HepG2 (cell line): ENCODE measurements at regions not wholly inside any gene's neighbourhood (a gene's known extent, or its start where the extent isn't known, plus 50 kb on each side); places are given as distances from the start of the nearest gene placed in this dataset.

Source experiments
- ATF4 ChIP-seq, 2 experiments: fragments of 450-650 bp in 1 of 2; sonication (generic) in 1 of 2; formaldehyde crosslinking; IDR thresholded peaks; 2 replicates each; pipeline versions ENCODE4 v1.5.0 to v1.8.0; 2020 to 2022; ENCODE audit warnings: mild to moderate bottlenecking in 1 of 2, missing genetic modification reagents in 1 of 2
- BCLAF1 ChIP-seq: fragments of 450-650 bp; IDR thresholded peaks from 2 replicates; pipeline ENCODE4 v1.6.1; 2017; ENCODE audit warnings: mild to moderate bottlenecking
- FOSL1 ChIP-seq: sonication (generic); formaldehyde crosslinking; IDR thresholded peaks from 2 replicates; pipeline ENCODE4 v1.9.0; 2021; ENCODE audit warnings: missing genetic modification reagents, borderline replicate concordance
- FOXP1 ChIP-seq, 2 experiments: fragments of 450-650 bp in 1 of 2; IDR thresholded peaks; 2 replicates each; pipeline ENCODE4 v1.6.1; 2017 to 2018; ENCODE audit warnings: antibody characterized with exemption in 1 of 2
- HDAC2 ChIP-seq: sonication (generic); formaldehyde crosslinking; IDR thresholded peaks from 2 replicates; pipeline ENCODE4 v1.4.0; 2020; ENCODE audit warnings: missing genetic modification reagents
- MTA3 ChIP-seq: sonication (generic); formaldehyde crosslinking; IDR thresholded peaks from 2 replicates; pipeline ENCODE4 v1.4.0; 2020; ENCODE audit warnings: missing genetic modification reagents
- NCOA2 ChIP-seq: sonication (generic); formaldehyde crosslinking; IDR thresholded peaks from 2 replicates; pipeline ENCODE4 v1.8.0; 2022; ENCODE audit warnings: inconsistent platforms
- SIN3B ChIP-seq: fragments of 150-350 bp; IDR thresholded peaks from 2 replicates; pipeline ENCODE4 v1.6.1; 2014; ENCODE audit warnings: low read length
- TGIF2 ChIP-seq: IDR thresholded peaks from 2 replicates; pipeline ENCODE4 v1.6.1; 2016; ENCODE audit warnings: control low read depth, missing compliant biosample characterization
- TIGD3 ChIP-seq: sonication (generic); formaldehyde crosslinking; IDR thresholded peaks from 2 replicates; pipeline ENCODE4 v1.5.1; 2020; ENCODE audit warnings: mild to moderate bottlenecking, missing genetic modification reagents, borderline replicate concordance
- TOE1 ChIP-seq: sonication (generic); formaldehyde crosslinking; IDR thresholded peaks from 2 replicates; pipeline ENCODE4 v1.4.0; 2020; ENCODE audit warnings: mild to moderate bottlenecking, missing genetic modification reagents
- WIZ ChIP-seq: sonication (generic); formaldehyde crosslinking; IDR thresholded peaks from 2 replicates; pipeline ENCODE4 v1.5.1; 2020; ENCODE audit warnings: mild to moderate bottlenecking, missing genetic modification reagents
- ZNF230 ChIP-seq: sonication (generic); formaldehyde crosslinking; IDR thresholded peaks from 2 replicates; pipeline ENCODE4 v1.4.0; 2020; ENCODE audit warnings: mild to moderate bottlenecking, missing genetic modification reagents
- ZNF318 ChIP-seq: sonication (generic); formaldehyde crosslinking; IDR thresholded peaks from 2 replicates; pipeline ENCODE4 v1.4.0; 2020; ENCODE audit warnings: mild to moderate bottlenecking, missing genetic modification reagents
- ZNF335 ChIP-seq: sonication (generic); formaldehyde crosslinking; IDR thresholded peaks from 2 replicates; pipeline ENCODE4 v1.4.0; 2020; ENCODE audit warnings: missing genetic modification reagents
- ZNF382 ChIP-seq: sonication (generic); formaldehyde crosslinking; IDR thresholded peaks from 2 replicates; pipeline ENCODE4 v1.5.0; 2020; ENCODE audit warnings: missing genetic modification reagents, mild to moderate bottlenecking, borderline replicate concordance
- ZNF614 ChIP-seq: IDR thresholded peaks from 2 replicates; pipeline ENCODE4 v1.6.1; 2018; ENCODE audit warnings: missing biosample characterization, missing genetic modification reagents, inconsistent platforms, borderline replicate concordance
- ZNF644 ChIP-seq: IDR thresholded peaks from 2 replicates; pipeline ENCODE4 v1.6.1; 2016; ENCODE audit warnings: low read depth
- ZSCAN21 ChIP-seq: sonication (generic); formaldehyde crosslinking; IDR thresholded peaks from 2 replicates; pipeline ENCODE4 v1.8.0; 2022; ENCODE audit warnings: mild to moderate bottlenecking, missing genetic modification reagents, moderate library complexity, borderline replicate concordance

- TF ChIP-seq BCLAF1 = no peak
- no peak for TF ChIP-seq ZNF335 (CRISPR knock-in tag)
- TF ChIP-seq WIZ (CRISPR knock-in tag) = no peak
- no peak for TF ChIP-seq ZNF230 (CRISPR knock-in tag)
- no peak for TF ChIP-seq ZNF318 (CRISPR knock-in tag)
- TF ChIP-seq ZSCAN21 (CRISPR knock-in tag) = no peak
- TF ChIP-seq ATF4 (CRISPR knock-in tag; IDR thresholded peaks at IDR 0.05) = 0 out of 4 replicates have a peak, but pooled peaks of 1 of the 2 experiments have one; percentile 15
- TF ChIP-seq TGIF2 = no peak
- peak; percentile 81 for TF ChIP-seq FOSL1 (CRISPR knock-in tag)
- no peak for TF ChIP-seq MTA3
- TF ChIP-seq SIN3B = no peak
- TF ChIP-seq TIGD3 = no peak
- TF ChIP-seq ZNF382 (CRISPR knock-in tag) = no peak
- TF ChIP-seq NCOA2 = peak; percentile 57; the same call in 1 of the 2 replicates
- TF ChIP-seq ZNF614 (CRISPR knock-in tag) = no peak
- peak; percentile 67; the same call in 1 of the 2 replicates for TF ChIP-seq HDAC2 (CRISPR knock-in tag)
- no peak for TF ChIP-seq ZNF644 (CRISPR knock-in tag)
- no peak for TF ChIP-seq TOE1 (CRISPR knock-in tag)
- TF ChIP-seq FOXP1 (IDR thresholded peaks at IDR 0.05) = no peak
- peak; percentile 62 for TF ChIP-seq FOXP1 (CRISPR knock-in tag; IDR thresholded peaks at IDR 0.05)
Measured at GRCh38 chr7:54864663-54865062, 105.7 kb upstream of the SEC61G start (continued).
